Fibroblast of mammary gland (primary cell): ENCODE measurements at regions not wholly inside any gene's neighbourhood (a gene's known extent, or its start where the extent isn't known, plus 50 kb on each side); places are given as distances from the start of the nearest gene placed in this dataset.

Experiments used
- DNase-seq: peaks from one replicate; pipeline ENCODE4 v3.0.0-alpha.2; 2010; ENCODE audit warnings: low read depth
- H3K4me3 ChIP-seq: 2 replicates; pipeline ENCODE4 v1.5.1; 2011; ENCODE audit warnings: low read depth, mild to moderate bottlenecking, low read length, moderate library complexity; ENCODE audit not compliant: control insufficient read depth
- CTCF ChIP-seq: conservative IDR thresholded peaks from 2 replicates; pipeline ENCODE4 v1.5.1; 2011; ENCODE audit warnings: low read depth, low read length, inconsistent platforms; ENCODE audit not compliant: control insufficient read depth, insufficient read depth

- no peak for DNase-seq
- H3K4me3 ChIP-seq = no peak overlapping the region
- TF ChIP-seq CTCF = no peak
Measured at GRCh38 chr11:95692526-95693260, 96.9 kb downstream of the FAM76B start.

GRCh38 chr11:95690100-95690499, 99.5 kb downstream of the FAM76B start:
- DNase-seq = no peak
- no peak for TF ChIP-seq CTCF
- H3K4me3 ChIP-seq = no peak overlapping the region

- H3K4me3 ChIP-seq = no peak overlapping the region
- no peak for TF ChIP-seq CTCF
- DNase-seq = no peak
Measured at GRCh38 chr11:95688501-95689222, 100.9 kb downstream of the FAM76B start.

- TF ChIP-seq CTCF = no peak
- DNase-seq = no peak
- no peak overlapping the region for H3K4me3 ChIP-seq
Measured at GRCh38 chr11:95688015-95688414, 101.6 kb downstream of the FAM76B start.

- TF ChIP-seq CTCF = no peak
- DNase-seq = no peak
- no peak overlapping the region for H3K4me3 ChIP-seq
Measured at GRCh38 chr11:95686265-95686664, 103.3 kb downstream of the FAM76B start.

- TF ChIP-seq CTCF = no peak
- no peak for DNase-seq
- no peak overlapping the region for H3K4me3 ChIP-seq
Measured at GRCh38 chr11:95684701-95685100, 104.9 kb downstream of the FAM76B start.
